SU-DHL-6 (cell line): ENCODE measurements at regions not wholly inside any gene's neighbourhood (a gene's known extent, or its start where the extent isn't known, plus 50 kb on each side); places are given as distances from the start of the nearest gene placed in this dataset.
"Not testable (repeated sequence)": the region's sequence is repeated elsewhere in the genome, so short reads cannot be mapped to it uniquely, and the experiment has no call there.

ENCODE experiments used
- H2AFZ ChIP-seq: fragments of 200-600 bp; sonication (generic); 2 replicates; pipeline ENCODE4 v1.6.1; 2014; ENCODE audit warnings: low read depth, mild to moderate bottlenecking, moderate library complexity, mixed read lengths, antibody characterized with exemption, low read length; ENCODE audit not compliant: severe bottlenecking
- H3F3A ChIP-seq: fragments of 200-600 bp; shearing (Covaris generic); 2 replicates; pipeline ENCODE4 v1.6.0; 2016; ENCODE audit warnings: antibody characterized with exemption, mild to moderate bottlenecking; ENCODE audit not compliant: insufficient read depth
- H3K27ac ChIP-seq: fragments of 200-600 bp; sonication (generic); 2 replicates; pipeline ENCODE4 v1.5.1; 2016; ENCODE audit warnings: low read depth, mild to moderate bottlenecking, low read length, moderate library complexity, mixed read lengths
- H3K27me3 ChIP-seq: fragments of 200-600 bp; sonication (generic), shearing (Covaris generic); 2 replicates; pipeline ENCODE4 v1.6.0; 2014; ENCODE audit warnings: mild to moderate bottlenecking, low read length
- H3K36me3 ChIP-seq: fragments of 200-600 bp; sonication (generic); 2 replicates; pipeline ENCODE4 v1.6.1; 2014; ENCODE audit warnings: mild to moderate bottlenecking, low read length, mixed read lengths
- H3K4me2 ChIP-seq: fragments of 300-600, 200-600 bp; shearing (Covaris generic), sonication (generic); 2 replicates; pipeline ENCODE4 v1.6.0; 2014; ENCODE audit warnings: low read length, low read depth, mild to moderate bottlenecking; ENCODE audit not compliant: poor library complexity, severe bottlenecking
- H3K4me3 ChIP-seq: fragments of 200-600 bp; sonication (generic); 2 replicates; pipeline ENCODE4 v1.5.1; 2014; ENCODE audit warnings: antibody characterized with exemption, low read length, mild to moderate bottlenecking, mixed read lengths; ENCODE audit not compliant: insufficient read depth, poor library complexity, severe bottlenecking
- H3K79me2 ChIP-seq: fragments of 200-600 bp; sonication (generic); 2 replicates; pipeline ENCODE4 v1.6.1; 2014; ENCODE audit warnings: mild to moderate bottlenecking, low read length, moderate library complexity; ENCODE audit not compliant: insufficient read depth
- H3K9ac ChIP-seq: fragments of 200-600 bp; sonication (generic); 2 replicates; pipeline ENCODE4 v1.7.0; 2014; ENCODE audit warnings: mild to moderate bottlenecking, low read length
- H3K9me2 ChIP-seq: fragments of 200-600 bp; sonication (generic); replicated peaks from 2 replicates; pipeline ENCODE4 v1.6.1; 2014; ENCODE audit warnings: low read length; ENCODE audit not compliant: insufficient read depth
- H3K9me3 ChIP-seq: fragments of 200-600 bp; sonication (generic); 2 replicates; pipeline ENCODE4 v1.6.1; 2014; ENCODE audit warnings: low read length, mixed read lengths; ENCODE audit not compliant: insufficient read depth
- H4K20me1 ChIP-seq: fragments of 200-600 bp; sonication (generic); 2 replicates; pipeline ENCODE4 v1.6.1; 2014; ENCODE audit warnings: low read depth, mild to moderate bottlenecking, antibody characterized with exemption, low read length, moderate library complexity, mixed read lengths
- EZH2phosphoT487 ChIP-seq: fragments of 200-600 bp; sonication (generic), shearing (Covaris generic); conservative IDR thresholded peaks from 2 replicates; pipeline ENCODE4 v1.6.1; 2018; ENCODE audit warnings: mild to moderate bottlenecking, antibody characterized with exemption, low read length, moderate library complexity, mixed read lengths
- TF ChIP-seq, protein P1 (sequence below): fragments of 200-600 bp; sonication (generic); IDR thresholded peaks from one replicate; pipeline ENCODE4 v1.5.1; 2017; ENCODE audit warnings: antibody characterized with exemption, mild to moderate bottlenecking, low read length, moderate library complexity; ENCODE audit not compliant: insufficient read depth, poor library complexity, severe bottlenecking

DNA sequence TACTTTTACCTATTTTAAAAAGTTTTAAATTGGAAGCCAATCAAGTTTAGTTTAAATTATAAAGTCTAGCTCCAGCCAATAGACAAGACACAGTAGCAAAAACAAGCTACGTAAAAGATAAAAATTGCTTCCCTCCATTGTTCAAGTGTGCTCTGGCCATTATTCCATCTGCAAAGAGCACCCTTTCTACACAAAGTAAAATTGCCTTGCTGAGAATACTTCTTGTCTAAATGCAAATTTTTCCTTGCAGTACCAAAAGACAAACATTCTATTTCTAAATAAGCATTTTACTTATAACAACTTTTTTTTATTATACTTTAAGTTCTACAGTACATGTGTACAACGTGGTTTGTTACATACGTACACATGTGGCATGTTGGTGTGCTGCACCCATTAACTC, 75.9 kb upstream of the ZNF746 start:
- Histone ChIP-seq H3F3A (no peaks in the 10 kb centered on the region), H3K36me3 (peaks cover 14% of the 10 kb centered on the region; the same call in 1 of the 2 replicates), H3K79me2 (no peaks in the 10 kb centered on the region; the same call in 1 of the 2 replicates), H3K4me3 (no peak overlapping the region), H2AFZ (no peak overlapping the region), H3K9ac (no peak overlapping the region), H3K4me2 (no peak overlapping the region), H4K20me1 (no peaks in the 10 kb centered on the region), H3K27me3 (no peaks in the 10 kb centered on the region), H3K9me2 (no peaks in the 10 kb centered on the region), H3K9me3 (peaks cover 5% of the 10 kb centered on the region; the same call in 1 of the 2 replicates), H3K27ac (no peak overlapping the region)
- TF ChIP-seq, protein P1, sequence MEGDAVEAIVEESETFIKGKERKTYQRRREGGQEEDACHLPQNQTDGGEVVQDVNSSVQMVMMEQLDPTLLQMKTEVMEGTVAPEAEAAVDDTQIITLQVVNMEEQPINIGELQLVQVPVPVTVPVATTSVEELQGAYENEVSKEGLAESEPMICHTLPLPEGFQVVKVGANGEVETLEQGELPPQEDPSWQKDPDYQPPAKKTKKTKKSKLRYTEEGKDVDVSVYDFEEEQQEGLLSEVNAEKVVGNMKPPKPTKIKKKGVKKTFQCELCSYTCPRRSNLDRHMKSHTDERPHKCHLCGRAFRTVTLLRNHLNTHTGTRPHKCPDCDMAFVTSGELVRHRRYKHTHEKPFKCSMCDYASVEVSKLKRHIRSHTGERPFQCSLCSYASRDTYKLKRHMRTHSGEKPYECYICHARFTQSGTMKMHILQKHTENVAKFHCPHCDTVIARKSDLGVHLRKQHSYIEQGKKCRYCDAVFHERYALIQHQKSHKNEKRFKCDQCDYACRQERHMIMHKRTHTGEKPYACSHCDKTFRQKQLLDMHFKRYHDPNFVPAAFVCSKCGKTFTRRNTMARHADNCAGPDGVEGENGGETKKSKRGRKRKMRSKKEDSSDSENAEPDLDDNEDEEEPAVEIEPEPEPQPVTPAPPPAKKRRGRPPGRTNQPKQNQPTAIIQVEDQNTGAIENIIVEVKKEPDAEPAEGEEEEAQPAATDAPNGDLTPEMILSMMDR = no peak
- no peak for TF ChIP-seq EZH2phosphoT487

- not testable (repeated sequence) for H3K27ac ChIP-seq, H3K4me3 ChIP-seq, H4K20me1 ChIP-seq, H3F3A ChIP-seq, H3K27me3 ChIP-seq, H3K9me3 ChIP-seq, H3K4me2 ChIP-seq, H3K79me2 ChIP-seq, H3K9ac ChIP-seq, H3K9me2 ChIP-seq, H2AFZ ChIP-seq
- peaks cover 14% of the 10 kb centered on the region; the same call in 1 of the 2 replicates for H3K36me3 ChIP-seq
These were observed 75.3 kb upstream of the ZNF746 start for GRCh38 chr7:149572920-149573319.

DNA sequence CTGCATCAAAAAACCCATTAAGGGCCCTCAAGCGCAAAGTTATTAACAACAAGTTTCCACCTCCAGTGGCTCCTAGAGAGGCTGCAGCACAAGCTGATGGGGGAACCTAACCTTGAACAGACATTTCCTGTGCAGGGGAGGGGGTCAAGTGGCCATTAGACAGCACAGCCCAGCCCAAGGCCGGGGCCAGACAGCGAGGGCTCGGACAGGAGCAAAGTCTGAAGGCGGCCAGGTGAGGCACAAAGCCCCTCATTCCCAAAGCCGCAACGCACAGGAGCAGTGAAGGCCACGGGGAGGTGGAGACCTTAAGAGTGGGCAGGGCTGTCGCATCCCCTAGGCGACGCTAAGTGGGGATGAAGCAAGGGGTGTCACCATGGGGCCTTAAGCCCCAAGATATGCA, 73.2 kb upstream of the ZNF746 start:
- no peak overlapping the region for H3K4me3 ChIP-seq
- H3K9me3 ChIP-seq = peaks cover 5% of the 10 kb centered on the region; the same call in 1 of the 2 replicates
- H3K27me3 ChIP-seq = no peaks in the 10 kb centered on the region

More for the DNA sequence above, 73.2 kb upstream of the ZNF746 start:
- Histone ChIP-seq H4K20me1 (no peaks in the 10 kb centered on the region), H3K36me3 (peaks cover 14% of the 10 kb centered on the region; the same call in 1 of the 2 replicates), H3K4me2 (no peak overlapping the region), H3K27ac (no peak overlapping the region), H2AFZ (no peak overlapping the region), H3K9me2 (no peaks in the 10 kb centered on the region), H3F3A (no peaks in the 10 kb centered on the region; the same call in 1 of the 2 replicates), H3K9ac (no peak overlapping the region), H3K79me2 (no peaks in the 10 kb centered on the region; the same call in 1 of the 2 replicates)
- TF ChIP-seq, protein P1 = no peak
- no peak for TF ChIP-seq EZH2phosphoT487
